SW480 (cell line): ENCODE measurements at regions not wholly inside any gene's neighbourhood (a gene's known extent, or its start where the extent isn't known, plus 50 kb on each side); places are given as distances from the start of the nearest gene placed in this dataset.

Source experiments
- DNase-seq: peaks from one replicate; pipeline ENCODE4 v3.0.0-alpha.2; 2016; ENCODE audit warnings: low spot score

DNA sequence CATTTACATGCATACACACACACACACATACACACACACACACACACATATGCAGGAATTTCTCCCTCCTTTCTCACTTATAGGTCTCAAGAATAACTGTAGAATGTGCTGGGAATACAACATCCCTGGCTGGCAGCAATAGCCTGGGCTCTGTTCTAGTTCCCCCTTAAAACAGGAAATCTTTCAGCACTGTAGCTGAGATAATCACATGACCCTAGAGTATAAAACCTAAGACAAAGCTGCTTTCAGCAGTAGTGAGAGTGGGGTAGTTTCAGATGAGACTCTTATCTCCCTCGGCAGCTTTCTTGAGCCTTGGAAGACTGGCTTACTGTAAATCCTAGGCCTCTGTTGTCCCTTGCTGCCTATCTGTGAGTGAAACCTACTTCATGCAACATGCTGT is 137.4 kb upstream of the AKR1E2 start:
- no peak for DNase-seq

DNA sequence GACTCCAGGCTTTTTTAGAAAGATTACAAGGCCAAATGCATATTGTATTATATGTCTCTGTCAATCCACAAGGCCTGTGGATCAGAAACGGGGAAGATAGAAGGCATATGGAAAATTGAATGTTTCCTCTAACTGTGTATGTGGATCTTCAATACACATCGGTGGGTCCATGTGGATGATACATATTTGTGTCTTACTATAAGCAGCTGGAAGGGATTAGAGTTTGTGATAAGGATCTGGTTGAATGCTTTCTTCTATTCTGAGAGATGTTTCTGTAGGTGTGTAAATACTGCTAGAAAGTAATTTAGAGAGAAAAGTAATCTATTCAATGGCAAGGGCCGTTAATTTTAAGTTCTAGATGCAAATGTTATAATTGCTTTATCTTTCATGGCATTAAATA is 137.8 kb upstream of the AKR1E2 start:
- DNase-seq: no peak

DNA sequence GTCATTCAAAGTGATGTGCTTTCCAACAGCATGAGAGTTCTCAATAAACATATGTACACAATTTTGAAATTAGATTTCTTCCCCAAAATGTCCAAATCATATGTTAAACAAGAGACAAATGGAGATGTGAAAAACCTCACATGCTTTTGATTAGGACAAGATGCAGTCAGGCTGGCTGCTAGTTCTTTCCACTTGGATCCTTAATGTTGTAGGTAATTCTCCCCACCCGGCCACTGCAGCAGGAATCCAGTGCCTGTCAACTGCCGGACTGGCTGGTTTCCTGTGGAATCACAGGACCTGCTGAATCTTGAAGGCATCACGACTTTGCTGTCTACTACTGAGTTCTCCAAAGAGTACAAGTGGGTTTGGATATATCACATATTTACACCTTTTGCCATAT is 138.6 kb upstream of the AKR1E2 start:
- DNase-seq: no peak

DNA sequence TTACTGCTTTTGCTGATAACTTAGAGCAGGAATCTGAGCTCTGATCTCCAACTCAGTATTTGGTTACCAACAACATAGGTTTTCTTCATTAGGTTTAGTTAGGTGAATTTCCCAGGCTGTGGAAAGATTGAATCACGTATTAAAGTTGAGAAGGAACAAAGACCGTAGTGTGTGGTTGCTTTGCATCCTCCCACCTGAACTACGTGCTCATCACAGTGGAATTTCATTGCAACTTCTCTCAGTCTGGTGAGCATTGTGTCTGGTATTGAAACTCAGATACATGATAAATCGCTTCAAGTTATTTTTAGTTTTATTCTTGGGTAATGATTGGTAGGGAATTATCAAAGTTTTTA is 139.4 kb upstream of the AKR1E2 start:
- peak; percentile 86 for DNase-seq

DNA sequence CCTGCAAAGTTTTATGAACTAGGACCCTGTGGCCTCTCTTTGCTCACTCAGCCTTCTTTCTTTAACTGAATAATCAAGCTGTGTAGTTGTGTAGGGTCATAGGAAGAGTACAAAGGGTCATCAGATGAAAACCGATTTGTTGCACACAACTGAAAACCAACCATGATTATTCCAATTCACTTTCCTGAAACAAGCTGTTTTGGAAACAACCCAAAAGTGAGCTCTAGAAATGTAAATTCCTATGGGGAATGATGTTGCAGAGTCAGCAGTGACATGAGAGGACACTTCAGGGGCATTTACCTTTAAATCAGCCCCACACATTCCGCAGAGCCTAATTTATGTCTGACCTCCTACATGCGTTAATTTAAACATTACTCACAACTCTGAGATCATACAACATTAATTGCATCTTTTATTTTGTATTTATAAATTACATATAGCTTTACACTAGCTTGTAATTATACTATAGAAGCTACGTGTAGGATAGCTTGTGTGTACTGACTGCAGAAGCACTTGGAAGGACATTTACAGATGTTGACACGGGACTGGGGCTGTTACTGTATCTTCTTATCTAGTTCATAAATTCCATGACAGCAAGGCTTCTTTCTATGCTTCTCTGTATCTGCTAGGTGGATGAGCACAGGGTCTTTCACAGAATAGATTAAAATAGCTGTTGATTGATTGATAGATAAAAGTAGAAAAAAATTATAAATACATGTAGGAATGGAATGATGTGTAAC is 139.9 kb upstream of the AKR1E2 start:
- DNase-seq: no peak

DNA sequence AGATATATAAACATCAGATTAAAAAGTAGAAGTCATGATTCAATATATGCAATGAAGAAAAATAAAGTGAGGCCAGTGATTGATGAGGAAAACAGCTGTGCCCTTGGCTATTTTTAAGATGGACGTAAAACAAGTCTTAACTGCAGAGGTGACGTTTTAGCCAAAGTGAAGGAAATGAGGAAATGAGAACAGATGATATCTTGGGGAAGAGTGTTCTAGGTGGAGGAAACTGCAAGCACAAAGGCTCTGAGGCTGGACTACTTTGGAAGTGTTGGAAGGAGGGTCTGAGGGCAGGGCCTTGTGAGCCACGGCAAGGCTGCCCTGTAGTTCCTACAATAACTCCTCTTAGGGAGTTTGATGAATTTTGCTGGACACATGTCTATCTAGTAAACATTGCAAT is 140.5 kb upstream of the AKR1E2 start:
- no peak for DNase-seq

DNA sequence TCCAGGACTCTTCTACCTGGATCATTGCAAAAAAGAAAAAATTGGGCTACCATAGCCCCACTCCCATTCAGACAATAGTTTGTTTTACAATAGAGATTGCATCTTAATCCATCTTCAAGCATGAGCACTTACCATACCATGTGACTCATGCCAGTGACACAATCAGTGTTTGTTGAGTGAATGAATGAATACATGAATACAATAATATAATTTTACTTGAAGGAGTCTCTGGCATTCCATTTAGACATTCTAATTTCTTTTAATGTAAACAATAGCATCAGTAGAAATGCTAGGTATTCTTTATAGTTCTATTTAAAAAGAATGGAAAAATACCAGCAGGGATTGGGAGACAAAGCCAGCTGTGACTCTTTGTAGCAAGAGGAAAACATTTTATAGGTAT is 141.6 kb upstream of the AKR1E2 start:
- DNase-seq: no peak

DNA sequence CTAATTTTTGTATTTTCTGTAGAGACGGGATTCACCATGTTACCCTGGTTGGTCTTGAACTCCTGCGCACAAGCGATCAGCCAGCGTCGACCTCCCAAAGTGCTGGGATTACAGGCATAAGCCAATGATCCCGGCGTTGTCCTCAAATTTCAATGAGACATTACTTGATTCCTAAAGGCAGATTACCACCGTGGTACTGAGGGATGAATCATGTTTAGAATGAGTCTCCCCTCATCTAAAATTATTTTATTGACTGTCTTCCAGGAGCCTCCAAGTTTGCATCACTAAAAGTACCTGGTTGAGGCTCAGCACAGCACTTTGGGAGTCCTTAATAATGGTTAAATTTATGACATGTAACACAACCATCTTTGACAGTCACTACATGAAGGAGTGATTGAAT is 142.2 kb upstream of the AKR1E2 start:
- no peak for DNase-seq

DNA sequence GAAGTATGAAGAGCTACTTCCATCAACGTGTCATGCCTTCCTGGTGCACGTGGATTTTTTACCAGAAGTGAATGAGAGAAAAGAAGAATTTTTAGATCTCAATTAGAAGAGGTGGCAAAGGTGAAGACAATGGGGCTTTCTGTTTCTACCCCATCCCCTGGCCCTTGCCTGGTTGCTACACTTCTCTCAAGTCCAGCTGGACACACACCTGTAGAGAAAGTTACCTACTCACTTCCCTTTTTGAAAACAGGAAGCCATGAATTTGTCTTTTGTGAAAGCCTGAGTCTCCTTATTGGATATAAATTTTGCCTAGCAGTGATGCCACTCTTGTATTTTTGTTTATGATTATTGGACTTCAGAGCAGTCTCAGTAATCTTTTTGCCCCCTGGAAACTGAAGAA is 142.9 kb upstream of the AKR1E2 start:
- no peak for DNase-seq

DNA sequence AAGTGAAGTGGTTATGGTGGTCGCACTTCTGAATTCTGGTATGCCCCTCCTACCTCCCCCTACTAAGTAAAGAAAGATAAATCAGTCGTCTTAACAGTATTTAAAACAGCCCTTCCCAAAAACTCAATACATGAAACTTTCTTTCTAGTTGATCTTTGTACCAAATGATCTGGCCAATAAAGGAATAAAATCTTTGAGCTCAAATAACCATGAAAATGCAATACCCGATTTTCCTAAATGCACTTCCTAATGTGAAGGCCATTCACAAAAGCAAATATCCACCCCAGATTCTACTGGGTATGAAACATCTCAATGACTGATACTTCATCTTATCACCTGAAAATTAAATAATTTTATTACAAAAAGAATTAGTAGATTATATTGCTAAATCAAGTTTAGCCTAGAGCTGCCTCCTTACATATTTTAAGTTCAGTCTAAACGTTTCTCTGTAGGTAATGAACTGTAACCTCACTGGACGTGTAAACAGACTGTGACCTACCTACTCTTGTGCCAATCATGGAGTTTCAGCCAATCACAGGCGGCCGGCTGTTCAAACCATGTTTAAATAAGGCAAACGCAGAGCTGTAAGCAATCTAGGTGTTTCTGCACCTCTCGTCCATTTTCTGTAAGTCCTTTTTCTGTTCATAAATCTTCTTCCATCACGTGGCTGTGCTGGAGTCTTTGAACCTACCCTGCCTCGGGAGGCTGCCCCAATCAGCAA is 146.9 kb upstream of the AKR1E2 start:
- DNase-seq: no peak

DNA sequence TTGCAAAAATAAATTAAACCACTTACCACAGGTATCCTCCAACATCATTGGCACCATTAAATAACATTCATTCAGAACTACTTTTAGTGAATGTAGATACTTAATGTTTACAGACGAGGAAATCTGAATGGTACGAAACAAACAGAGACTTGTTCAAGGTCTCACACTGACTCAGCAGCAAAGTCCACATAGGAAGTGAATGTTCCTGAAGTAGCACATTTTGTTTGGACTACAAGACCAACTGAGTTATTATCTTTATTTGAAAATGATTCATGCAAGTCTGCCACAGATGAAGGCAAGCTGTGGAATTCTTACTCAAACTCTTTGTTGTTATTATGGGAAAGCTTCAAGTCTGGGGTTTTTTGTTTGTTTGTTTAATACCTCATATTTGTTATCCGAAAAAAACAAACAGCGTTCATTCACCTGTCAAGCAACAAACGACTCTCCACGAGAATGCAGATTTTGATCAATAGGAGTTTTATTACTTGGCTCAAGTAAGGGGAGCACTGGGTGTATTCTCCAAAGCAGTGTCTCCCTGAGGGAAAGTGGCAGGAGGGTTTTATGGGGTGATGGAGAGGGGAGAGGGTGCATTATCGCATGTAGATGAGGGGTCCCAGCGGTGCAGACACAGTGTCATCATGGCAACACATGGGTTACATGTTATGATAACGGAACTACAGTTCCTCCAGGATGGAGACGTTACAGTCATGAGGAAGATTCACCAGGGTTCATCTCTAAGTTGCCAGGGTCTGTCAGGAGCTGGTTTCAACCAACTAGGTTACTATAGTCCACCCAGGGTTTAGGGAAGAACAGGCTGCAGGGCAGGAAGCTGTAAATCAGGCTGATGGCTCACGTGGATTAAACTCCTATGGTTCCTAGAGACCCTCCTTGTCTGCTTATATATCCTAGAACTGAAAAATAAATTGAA is 147.7 kb upstream of the AKR1E2 start:
- DNase-seq: no peak

DNA sequence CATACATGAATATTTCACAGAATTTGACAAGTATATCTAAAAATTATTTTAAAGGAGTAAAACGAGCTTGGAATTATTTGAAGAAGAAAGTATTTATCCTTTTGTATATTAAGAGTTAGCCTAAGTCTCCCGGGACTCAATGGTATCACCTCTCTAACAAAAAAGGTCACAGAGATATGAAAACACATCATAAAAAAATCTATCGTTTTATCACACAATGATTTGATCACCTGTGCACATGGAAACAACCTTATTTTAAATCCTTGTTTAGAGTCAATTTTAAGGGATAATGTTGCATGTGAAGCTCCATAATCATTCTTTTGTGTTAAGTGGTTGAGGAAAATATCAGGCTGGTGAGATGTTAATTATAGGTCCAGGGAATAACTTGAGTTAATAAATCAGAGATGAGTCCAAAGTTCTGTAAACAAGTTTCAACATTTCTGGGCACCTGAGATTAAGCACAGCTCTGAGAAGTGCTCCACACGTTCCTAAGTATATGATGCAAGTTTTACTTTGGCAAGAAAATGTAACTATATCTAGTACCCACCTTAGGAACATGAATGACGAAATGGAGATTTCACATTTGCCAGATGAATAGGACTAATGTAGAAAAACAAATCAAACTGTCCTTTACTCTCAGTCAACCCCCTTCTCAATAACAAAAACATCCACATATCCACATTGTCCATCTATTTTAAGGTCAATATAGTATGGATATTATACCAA is 148.5 kb upstream of the AKR1E2 start:
- no peak for DNase-seq

DNA sequence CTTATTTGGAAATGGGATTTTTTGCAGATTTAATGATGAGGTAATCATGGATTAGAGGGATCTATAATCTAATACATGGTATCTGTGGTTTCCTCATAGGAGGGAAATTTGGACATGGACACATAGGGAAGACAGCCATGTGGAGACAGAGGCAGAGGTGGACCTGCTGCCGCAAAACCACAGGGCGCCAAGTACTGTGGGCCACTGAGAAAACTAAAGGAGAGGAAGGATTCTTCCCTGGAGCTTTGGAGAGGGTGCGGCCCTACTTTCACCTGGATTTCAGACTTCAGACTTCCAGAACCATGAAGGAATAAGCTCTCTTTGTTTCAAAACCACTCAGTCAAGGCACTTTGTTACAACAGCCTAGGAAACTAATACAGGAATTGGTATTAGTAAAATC is 149.4 kb upstream of the AKR1E2 start:
- DNase-seq: no peak

DNA sequence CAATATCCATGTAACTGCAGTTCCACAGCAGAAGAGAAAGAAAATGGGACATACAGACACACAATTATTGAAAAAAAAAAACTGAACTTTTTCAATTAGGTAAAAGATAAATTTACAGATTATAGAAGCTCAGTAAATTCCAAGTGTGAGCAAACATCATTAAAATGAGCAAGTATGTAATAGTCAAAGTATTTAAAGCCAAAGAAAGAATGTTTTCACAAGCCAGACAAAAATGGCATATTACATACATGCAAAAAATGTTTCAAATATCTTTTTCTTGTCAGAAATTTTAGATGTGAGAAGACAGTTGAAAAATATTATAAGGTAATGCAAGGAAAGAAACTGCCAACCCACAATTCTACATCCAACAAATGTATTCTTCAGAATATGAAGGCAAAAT is 150.2 kb upstream of the AKR1E2 start:
- DNase-seq: no peak

DNA sequence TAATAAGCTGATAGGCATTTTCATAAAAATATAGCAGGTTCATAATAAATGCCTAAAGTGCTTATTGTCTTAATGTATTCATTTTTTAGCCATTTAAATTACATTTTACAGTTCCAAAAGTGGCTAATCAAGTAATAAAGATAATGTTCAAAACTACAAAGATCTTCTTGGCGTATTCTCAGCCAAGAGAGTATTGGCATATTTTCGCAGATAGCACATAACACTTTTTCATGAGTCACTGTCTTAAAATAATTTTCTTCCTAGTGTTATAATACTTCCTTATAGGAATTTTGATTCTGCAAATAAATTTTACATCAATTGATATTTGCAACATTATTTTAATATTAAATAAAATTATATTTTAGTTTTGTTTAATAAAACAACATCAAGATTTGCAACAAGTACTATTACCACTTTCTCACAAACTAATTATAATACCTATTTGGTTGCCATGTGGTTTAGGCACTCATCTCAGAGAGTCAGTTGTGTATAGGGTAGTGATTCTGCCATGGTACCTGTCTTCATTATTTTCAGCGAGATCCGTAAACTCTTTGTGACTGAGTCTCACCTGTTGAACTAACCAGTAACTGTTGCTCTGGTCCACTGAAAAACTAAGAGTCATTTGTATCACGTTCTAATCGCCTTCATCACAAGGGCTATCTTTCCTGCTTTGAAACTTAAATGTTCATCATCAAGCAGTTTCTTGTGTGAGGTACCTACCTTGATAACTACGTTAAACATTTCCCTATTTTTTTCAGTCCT is 152.5 kb upstream of the AKR1E2 start:
- DNase-seq: no peak

DNA sequence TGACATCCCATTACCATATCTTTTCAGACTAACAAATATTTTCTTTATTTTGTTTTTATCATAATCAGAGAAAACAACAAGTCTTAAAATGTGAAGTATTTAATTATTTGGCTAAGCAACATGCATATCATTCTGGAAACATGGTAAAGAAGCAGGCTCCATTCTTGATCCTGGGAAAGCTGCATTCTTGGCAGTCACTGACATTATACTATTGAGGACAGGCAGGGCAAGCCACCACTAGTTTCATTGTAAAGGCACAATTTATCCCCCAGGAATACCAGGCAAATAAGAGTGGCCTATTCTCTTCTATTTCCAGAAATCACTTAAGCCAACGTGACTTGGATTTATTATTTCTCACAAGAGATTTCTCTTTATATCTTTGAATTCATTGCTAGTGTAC is 153.8 kb upstream of the AKR1E2 start:
- no peak for DNase-seq

DNA sequence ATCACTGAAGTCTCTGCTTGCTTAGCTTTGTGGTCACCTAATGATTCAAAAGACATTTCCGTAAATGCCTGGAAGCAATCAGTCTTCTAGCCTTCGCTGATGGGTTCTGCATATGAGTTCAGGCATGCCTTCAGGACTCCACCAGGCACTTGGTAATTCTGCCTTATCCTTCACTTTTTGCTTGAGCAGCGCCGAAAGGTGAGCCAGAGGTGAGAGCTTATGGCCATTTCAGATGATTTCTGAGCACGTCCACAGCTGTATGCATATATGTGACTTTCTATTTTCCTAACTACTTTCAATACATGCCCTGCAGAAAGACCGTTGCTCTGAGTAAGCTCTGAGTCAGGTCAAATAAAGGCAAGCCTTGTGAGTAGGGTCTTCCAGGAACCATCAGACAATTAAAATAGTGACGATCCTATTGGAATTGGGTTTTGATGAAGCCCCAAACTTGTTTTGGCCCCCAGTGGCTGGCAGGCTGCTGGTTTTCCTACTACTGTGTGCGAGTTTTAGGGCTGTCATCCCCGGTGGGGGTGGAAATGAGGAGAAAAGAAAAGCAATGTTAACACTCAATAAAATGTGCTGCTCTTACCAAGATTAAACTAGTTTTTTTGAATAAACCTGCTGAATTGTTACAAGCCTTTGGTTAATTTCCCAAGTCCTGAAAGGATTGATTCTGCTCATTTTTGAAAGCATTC is 154.4 kb upstream of the AKR1E2 start:
- no peak for DNase-seq

DNA sequence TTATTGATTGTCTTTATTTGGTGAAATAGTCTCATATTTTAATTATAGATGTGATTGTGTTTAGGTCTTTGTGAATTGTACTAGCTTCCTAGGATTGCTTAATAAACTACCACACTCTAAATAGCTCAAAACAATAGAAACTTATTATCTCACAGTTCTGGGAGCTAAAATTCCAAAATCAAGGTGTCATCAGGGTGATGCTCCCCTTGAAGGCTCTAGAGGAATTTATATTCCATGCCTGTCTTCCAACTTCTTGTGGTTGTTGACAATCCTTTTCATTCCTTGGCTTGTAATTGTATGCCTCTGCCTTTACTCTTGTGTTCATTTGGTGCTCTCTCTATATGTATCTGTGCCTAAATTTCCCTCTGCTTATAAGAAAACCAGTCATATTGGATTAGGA is 155.3 kb upstream of the AKR1E2 start:
- no peak for DNase-seq

DNA sequence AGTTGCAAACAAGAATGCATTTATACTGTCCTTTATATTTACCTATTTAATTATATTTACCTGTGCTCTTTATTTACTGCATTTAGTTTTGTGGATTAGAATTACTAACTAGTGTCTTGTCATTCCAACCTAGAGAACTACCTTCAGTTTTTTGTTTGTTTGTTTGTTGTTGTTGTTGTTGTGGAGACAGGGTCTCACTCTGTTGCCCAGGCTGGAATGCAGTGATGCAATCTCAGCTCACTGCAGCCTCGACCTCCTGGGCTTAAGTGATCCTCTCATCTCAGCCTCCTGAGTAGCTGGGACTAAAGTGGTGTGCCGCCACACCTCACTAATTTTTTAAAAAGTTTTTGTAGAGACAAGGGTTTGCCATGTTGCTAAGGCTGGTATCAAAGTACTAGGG is 156.4 kb upstream of the AKR1E2 start:
- no peak for DNase-seq

DNA sequence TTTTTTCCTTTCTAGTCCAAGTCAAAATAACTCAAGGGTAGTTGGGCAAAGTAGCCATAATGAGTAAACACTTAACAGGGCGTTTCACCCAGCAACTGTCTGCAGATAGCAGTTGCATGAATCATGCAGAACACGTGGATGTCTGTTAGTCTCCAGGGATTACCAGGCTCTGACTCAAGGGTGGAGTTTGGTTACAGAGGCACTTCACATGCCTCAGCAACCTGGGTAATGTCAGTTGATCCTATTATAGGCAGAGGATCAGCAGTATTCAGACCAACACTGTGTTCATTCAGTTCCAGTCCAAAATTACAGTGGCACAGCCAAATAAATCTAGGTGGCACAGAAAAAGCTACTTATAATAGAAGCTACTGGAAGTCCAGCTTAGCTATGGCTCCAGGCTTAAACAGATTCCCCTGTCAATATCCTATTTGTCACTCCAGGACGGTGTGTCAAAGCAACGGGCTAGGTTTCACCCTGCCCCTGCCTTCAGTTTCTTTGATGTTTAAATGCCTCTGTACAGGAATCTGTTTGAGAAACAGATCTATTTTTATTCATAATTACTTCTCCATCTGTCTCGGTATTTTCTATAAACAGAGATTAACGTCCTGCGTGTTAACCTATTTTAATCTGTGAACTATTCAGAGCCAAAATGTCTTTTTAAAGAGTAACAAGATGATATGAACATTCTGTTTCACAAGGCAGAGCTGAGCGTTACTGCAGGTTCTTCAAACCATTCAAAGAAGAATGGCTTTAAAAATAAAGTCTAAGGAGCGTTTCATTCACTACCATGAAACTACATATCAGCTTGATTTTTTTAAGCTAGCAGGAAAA is 162.6 kb upstream of the AKR1E2 start:
- peak; percentile 98 for DNase-seq
